Central memory CD8-positive, alpha-beta T cell (primary cell): ENCODE measurements at regions not wholly inside any gene's neighbourhood (a gene's known extent, or its start where the extent isn't known, plus 50 kb on each side); places are given as distances from the start of the nearest gene placed in this dataset.

Experiments
- ATAC-seq: fragments of 150-1000 bp; cut with Tn5 transposase; replicated peaks from 2 replicates; pipeline ENCODE4 v1.10.0; 2022; ENCODE audit warnings: mild to moderate bottlenecking, moderate FRiP score, moderate number of reproducible peaks; ENCODE audit not compliant: poor library complexity, severe bottlenecking; ENCODE audit errors: extremely low read depth
- DNase-seq, 2 donors: peaks; one replicate each; pipeline ENCODE4 v3.0.0; 2021; ENCODE audit warnings: low spot score in 2 of 2
- H3K27ac Mint-ChIP-seq: one replicate; pipeline ENCODE4 v1.8.0; 2022; ENCODE audit warnings: low read depth, mild to moderate bottlenecking, moderate library complexity, mixed read lengths
- H3K27me3 Mint-ChIP-seq: one replicate; pipeline ENCODE4 v1.8.0; 2022; ENCODE audit warnings: mixed read lengths
- H3K36me3 Mint-ChIP-seq: one replicate; pipeline ENCODE4 v1.8.0; 2022; ENCODE audit warnings: mild to moderate bottlenecking, moderate library complexity, mixed read lengths; ENCODE audit not compliant: insufficient read depth
- H3K4me1 Mint-ChIP-seq: one replicate; pipeline ENCODE4 v1.8.0; 2022; ENCODE audit warnings: mixed read lengths
- H3K4me3 Mint-ChIP-seq: one replicate; pipeline ENCODE4 v1.8.0; 2022; ENCODE audit warnings: mild to moderate bottlenecking, moderate library complexity, mixed read lengths
- H3K9me3 Mint-ChIP-seq: one replicate; pipeline ENCODE4 v1.8.0; 2022; ENCODE audit warnings: mixed read lengths

DNA sequence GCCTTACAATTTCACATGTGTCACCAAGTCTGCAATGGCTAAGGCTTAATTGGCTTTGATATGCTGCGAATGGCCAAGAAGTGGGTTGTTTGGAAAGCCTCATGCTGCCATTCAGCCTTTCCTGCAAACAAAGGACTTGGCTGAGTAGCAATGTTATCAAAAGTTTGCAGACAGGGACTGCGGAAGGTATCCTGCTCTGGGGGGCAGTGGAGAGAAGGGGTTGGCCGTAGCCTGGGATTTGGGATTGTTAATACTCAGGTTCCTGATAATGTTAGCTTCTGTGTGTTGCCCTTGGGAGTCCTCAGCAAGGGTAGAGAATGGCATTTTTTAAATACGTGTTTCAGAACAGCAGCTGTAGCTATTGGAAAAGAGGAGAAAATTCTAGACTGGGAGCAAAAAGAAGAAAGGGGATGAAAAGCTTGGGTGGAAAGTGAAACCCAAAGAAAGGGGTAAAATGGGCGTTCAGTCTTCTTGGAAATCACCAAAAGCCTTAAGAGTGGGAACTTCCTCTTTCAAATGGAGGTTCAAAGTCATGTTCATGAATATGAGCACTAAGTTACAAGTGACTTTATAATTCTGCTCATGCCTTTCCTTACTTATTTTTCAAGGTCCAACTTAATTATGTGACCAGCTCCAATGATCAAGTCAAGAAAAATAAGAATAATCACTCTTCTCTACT, 325.1 kb downstream of the RNF144A start:
- Mint-ChIP-seq H3K4me3 (no peak overlapping the region), H3K27me3 (peaks cover 10% of the 10 kb centered on the region)
- no peak for ATAC-seq

GRCh38 chr2:7243276-7243675, 326.1 kb downstream of the RNF144A start:
- no peak overlapping the region for H3K4me3 Mint-ChIP-seq
- peaks cover 2% of the 10 kb centered on the region for H3K36me3 Mint-ChIP-seq
- no peaks in the 10 kb centered on the region for H3K9me3 Mint-ChIP-seq
- H3K27ac Mint-ChIP-seq, result no peak overlapping the region
- H3K4me1 Mint-ChIP-seq, result no peaks in the 10 kb centered on the region
- ATAC-seq, result no peak
- DNase-seq, result no peak
- peaks cover 10% of the 10 kb centered on the region for H3K27me3 Mint-ChIP-seq

More for the DNA sequence above, 325.1 kb downstream of the RNF144A start:
- no peaks in the 10 kb centered on the region for H3K9me3 Mint-ChIP-seq
- H3K4me1 Mint-ChIP-seq, result no peaks in the 10 kb centered on the region
- no peak overlapping the region for H3K27ac Mint-ChIP-seq
- DNase-seq, result no peak
- H3K36me3 Mint-ChIP-seq, result peaks cover 2% of the 10 kb centered on the region

DNA sequence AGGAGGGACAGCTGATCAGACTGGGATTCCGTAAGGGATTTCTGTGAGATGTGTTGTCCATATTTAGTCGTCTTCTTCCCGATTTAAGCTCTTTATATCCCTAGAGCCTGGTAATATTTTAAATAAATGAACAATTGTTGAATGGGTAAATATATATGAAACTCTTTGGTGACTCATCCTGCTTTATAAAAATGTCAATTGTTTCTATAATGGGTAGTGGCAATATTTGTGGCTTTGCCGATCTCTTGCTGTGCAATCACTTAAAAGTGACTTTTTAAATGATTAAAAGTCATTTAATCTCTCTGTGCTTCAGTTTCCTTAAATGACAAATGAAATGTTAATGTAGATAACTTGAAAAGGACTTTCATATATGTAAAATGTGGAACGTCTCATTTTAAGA, 339.2 kb downstream of the RNF144A start:
- peaks cover 2% of the 10 kb centered on the region for H3K36me3 Mint-ChIP-seq
- no peak for DNase-seq
- H3K9me3 Mint-ChIP-seq, result no peaks in the 10 kb centered on the region
- H3K27me3 Mint-ChIP-seq, result peaks cover 14% of the 10 kb centered on the region
- no peak overlapping the region for H3K4me3 Mint-ChIP-seq
- no peak for ATAC-seq
- no peaks in the 10 kb centered on the region for H3K4me1 Mint-ChIP-seq
- no peak overlapping the region for H3K27ac Mint-ChIP-seq

DNA sequence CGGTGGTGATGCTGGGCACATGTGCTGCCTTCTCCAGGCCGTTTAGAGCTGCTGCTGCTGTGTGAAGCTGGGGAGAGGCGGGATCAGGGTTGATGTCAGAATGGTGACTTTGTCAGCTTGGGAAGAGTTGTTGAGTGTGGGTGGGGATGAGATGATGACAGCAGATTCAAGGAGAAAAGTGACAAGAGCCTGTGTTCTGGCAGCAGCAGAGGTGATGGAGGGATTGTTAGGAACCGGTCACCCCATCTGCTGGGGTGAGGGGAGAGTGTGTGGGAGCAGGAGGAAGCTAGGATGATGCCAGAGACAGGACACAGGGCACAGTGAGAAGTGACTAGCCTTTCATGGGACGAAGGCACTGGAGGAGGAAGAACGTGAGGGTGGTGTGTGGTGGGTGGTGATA, 345.5 kb downstream of the RNF144A start:
- Mint-ChIP-seq H3K27me3 (peaks cover 34% of the 10 kb centered on the region), H3K9me3 (no peaks in the 10 kb centered on the region), H3K27ac (no peak overlapping the region), H3K4me1 (no peaks in the 10 kb centered on the region), H3K36me3 (no peaks in the 10 kb centered on the region), H3K4me3 (no peak overlapping the region)
- no peak for ATAC-seq
- no peak for DNase-seq

- no peaks in the 10 kb centered on the region for H3K36me3 Mint-ChIP-seq
- DNase-seq (no peak), ATAC-seq (no peak)
- H3K27ac Mint-ChIP-seq, result no peak overlapping the region
- no peak overlapping the region for H3K4me3 Mint-ChIP-seq
- no peaks in the 10 kb centered on the region for H3K9me3 Mint-ChIP-seq
- no peaks in the 10 kb centered on the region for H3K4me1 Mint-ChIP-seq
- H3K27me3 Mint-ChIP-seq, result peaks cover 52% of the 10 kb centered on the region
Measured at GRCh38 chr2:7264791-7265190, 347.6 kb downstream of the RNF144A start.

- no peak overlapping the region for H3K4me3 Mint-ChIP-seq
Measured at GRCh38 chr2:7265286-7265685, 348.1 kb downstream of the RNF144A start.

DNA sequence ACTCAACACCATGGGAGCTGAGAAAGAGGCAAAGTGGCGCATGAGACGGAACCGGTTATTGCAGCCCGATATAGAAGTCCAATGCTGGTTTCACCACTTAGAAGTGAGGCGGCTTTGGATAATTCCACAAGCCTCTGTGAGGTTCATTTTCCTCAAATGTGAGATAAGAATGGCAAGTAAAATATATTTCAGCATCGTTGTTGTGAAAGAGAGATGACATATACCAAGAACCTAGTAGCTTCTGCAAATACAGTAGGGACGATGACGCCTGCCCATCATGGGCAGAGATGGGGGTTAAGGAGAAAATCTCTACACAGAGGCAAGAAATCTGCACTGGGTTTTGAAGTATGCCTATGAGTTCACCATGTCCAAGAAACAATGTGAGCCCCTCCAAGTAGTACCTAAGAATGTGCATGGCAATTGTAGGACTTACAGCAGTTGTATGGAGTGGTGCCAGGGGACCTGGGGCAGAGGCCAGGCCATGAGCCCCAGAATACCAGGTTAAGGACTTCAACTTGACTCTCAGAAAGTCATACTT, 352.0 kb downstream of the RNF144A start:
- no peaks in the 10 kb centered on the region for H3K9me3 Mint-ChIP-seq
- H3K4me1 Mint-ChIP-seq, result no peaks in the 10 kb centered on the region
- no peak overlapping the region for H3K4me3 Mint-ChIP-seq
- no peaks in the 10 kb centered on the region for H3K36me3 Mint-ChIP-seq
- peaks cover 47% of the 10 kb centered on the region for H3K27me3 Mint-ChIP-seq
- DNase-seq (no peak), ATAC-seq (no peak)
- no peak overlapping the region for H3K27ac Mint-ChIP-seq

More at GRCh38 chr2:7265286-7265685, 348.1 kb downstream of the RNF144A start:
- Mint-ChIP-seq H3K36me3 (no peaks in the 10 kb centered on the region), H3K27ac (no peak overlapping the region), H3K27me3 (peaks cover 57% of the 10 kb centered on the region), H3K4me1 (no peaks in the 10 kb centered on the region), H3K9me3 (no peaks in the 10 kb centered on the region)
- no peak for DNase-seq
- no peak for ATAC-seq

DNA sequence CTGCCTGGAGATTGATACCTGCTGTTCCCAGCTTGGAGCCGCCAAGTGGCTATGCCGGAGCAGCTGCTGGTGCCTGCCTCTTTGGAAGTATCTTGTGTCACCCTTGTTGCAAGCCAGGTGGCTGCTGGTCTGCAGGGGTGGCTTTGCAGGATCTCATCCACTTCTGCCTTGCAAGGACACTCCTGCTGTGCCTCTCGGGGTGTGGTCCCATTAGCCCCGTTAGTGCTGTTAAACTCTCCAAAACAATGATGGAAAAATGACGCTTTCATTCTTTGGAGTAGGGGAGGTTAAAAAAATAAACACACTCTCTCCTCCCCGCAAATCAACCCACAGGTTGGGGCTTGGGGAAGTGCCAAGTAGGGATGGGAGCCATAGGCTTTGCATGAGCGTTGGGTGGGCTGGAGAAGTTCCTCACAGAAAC, 352.8 kb downstream of the RNF144A start:
- H3K36me3 Mint-ChIP-seq, result no peaks in the 10 kb centered on the region
- no peak overlapping the region for H3K4me3 Mint-ChIP-seq
- no peaks in the 10 kb centered on the region for H3K9me3 Mint-ChIP-seq

DNA sequence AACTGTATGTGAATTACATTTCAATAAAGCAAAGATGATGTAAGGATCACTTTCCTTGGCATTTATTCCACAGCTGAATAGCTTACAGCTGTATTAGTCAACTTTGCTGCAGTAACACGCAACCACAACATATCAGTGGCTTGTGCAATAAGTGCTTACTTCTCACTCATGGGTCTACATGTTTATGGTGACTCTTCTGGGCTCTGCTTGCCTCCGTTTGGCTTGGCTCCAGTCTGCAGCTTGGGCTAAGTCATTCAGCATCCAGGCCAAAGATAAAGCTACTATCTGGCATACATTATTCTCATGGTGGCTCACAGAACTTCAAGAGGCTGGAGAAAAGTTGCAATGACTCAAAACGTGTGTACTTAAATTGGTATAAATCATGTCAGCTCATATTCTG, 355.0 kb downstream of the RNF144A start:
- no peaks in the 10 kb centered on the region for H3K4me1 Mint-ChIP-seq
- DNase-seq (no peak), ATAC-seq (no peak)
- H3K4me3 Mint-ChIP-seq, result no peak overlapping the region
- no peak overlapping the region for H3K27ac Mint-ChIP-seq
- H3K27me3 Mint-ChIP-seq, result peaks cover 57% of the 10 kb centered on the region
- no peaks in the 10 kb centered on the region for H3K36me3 Mint-ChIP-seq
- no peaks in the 10 kb centered on the region for H3K9me3 Mint-ChIP-seq

More for the DNA sequence above, 352.8 kb downstream of the RNF144A start:
- no peaks in the 10 kb centered on the region for H3K4me1 Mint-ChIP-seq
- ATAC-seq (no peak), DNase-seq (no peak)
- H3K27me3 Mint-ChIP-seq, result peaks cover 48% of the 10 kb centered on the region
- no peak overlapping the region for H3K27ac Mint-ChIP-seq

DNA sequence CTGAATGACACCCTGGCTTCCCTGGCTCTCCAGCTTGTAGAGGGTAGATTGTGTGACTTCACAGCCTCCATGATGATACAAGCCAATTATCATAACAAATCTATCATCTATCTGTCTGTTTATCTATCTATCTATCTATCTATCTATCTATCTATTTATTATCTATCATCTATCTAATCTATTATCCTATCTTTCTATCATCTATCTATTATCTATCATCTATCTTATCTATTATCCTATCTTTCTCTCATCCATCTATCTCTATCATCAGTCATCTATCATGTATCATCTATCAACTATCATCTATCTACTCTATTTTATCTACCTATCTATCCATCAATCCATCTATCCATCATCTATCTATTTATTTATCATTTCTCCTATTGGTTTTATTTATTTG, 361.8 kb downstream of the RNF144A start:
- Mint-ChIP-seq H3K27ac (no peak overlapping the region), H3K36me3 (no peaks in the 10 kb centered on the region), H3K9me3 (no peaks in the 10 kb centered on the region), H3K4me3 (no peak overlapping the region), H3K27me3 (peaks cover 54% of the 10 kb centered on the region), H3K4me1 (no peaks in the 10 kb centered on the region)
- no peak for DNase-seq
- ATAC-seq, result no peak

GRCh38 chr2:7279421-7279949, 362.3 kb downstream of the RNF144A start:
- DNase-seq (no peak), ATAC-seq (no peak)
- no peaks in the 10 kb centered on the region for H3K4me1 Mint-ChIP-seq
- H3K36me3 Mint-ChIP-seq, result no peaks in the 10 kb centered on the region
- no peak overlapping the region for H3K4me3 Mint-ChIP-seq
- no peak overlapping the region for H3K27ac Mint-ChIP-seq
- peaks cover 54% of the 10 kb centered on the region for H3K27me3 Mint-ChIP-seq
- H3K9me3 Mint-ChIP-seq, result no peaks in the 10 kb centered on the region

GRCh38 chr2:7280790-7281189, 363.6 kb downstream of the RNF144A start:
- ATAC-seq, result no peak
- Mint-ChIP-seq H3K4me1 (no peaks in the 10 kb centered on the region), H3K27ac (no peak overlapping the region), H3K36me3 (no peaks in the 10 kb centered on the region), H3K9me3 (no peaks in the 10 kb centered on the region), H3K27me3 (peaks cover 43% of the 10 kb centered on the region), H3K4me3 (no peak overlapping the region)
- DNase-seq, result no peak
